Keratinocyte (primary cell): ENCODE measurements at regions not wholly inside any gene's neighbourhood (a gene's known extent, or its start where the extent isn't known, plus 50 kb on each side); places are given as distances from the start of the nearest gene placed in this dataset.

Experiments used
- CTCF ChIP-seq, 3 experiments: IDR thresholded peaks in 1 of 3; conservative IDR thresholded peaks in 1 of 3; optimal IDR thresholded peaks in 1 of 3; 2 replicates in 2 of 3; 3 replicates in 1 of 3; pipeline versions ENCODE3 to v1.5.1; 2011; ENCODE audit warnings: low read length in 3 of 3, mild to moderate bottlenecking in 3 of 3, moderate library complexity in 2 of 3, control low read depth in 1 of 3, inconsistent platforms in 1 of 3; ENCODE audit not compliant: insufficient read depth in 2 of 3; ENCODE audit errors: extremely low read depth in 1 of 3
- EZH2 ChIP-seq: IDR thresholded peaks from one replicate; pipeline ENCODE4 v1.6.1; 2012; ENCODE audit warnings: inconsistent platforms, mild to moderate bottlenecking, low read length, moderate library complexity

DNA sequence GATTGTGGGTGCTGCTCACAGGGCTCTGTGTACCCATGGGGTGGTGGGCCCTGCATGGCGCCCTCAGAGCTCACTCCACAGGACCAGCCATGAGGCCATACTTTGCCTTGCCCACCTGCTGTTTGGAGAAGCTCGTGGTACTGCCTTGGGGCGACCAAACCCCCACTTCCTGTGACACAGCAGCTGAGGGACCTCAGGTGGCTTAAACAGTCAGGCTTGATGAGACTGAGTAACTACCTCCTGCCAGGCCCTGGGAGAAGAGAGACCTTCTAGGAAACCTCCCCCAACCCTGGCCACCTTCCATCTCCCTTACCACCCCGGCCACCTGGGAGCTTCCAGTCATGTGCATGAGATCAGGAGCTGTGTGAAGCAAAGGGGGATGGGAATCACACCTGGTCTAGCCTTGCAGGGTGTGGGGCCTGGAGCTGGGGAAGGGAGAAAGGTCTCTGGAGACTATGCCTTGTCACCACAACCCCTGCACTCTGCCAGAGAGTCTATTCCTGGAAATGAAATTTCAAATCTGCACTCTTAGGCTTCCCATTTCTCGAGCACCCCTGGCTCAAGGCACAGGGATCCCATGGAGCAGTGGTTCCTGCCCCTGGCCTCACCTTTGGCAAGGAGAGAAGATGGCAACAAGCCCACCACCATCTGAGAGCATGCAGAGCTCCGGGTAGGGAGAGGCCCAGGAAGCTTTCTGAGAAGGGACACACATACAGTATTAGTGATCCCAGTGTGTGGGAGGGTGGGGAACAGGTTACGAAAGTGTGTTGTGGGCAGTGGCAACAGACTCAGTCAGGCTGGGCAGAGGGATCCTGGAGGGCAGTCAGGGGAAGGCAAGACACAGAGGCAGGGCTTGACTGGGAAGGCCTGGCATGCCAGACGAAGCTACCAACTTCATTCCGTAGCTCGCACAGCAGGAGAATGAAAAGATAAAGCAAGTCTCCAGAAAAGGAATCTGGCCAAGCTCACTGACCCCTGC lies 125.0 kb downstream of the URI1 start:
- TF ChIP-seq EZH2 (no peak), CTCF (optimal IDR thresholded peaks at IDR 0.05 in 1 of 3, IDR thresholded peaks at IDR 0.05 in 1 of 3, conservative IDR thresholded peaks at IDR 0.05 in 1 of 3; ENCODE audit: extremely low read depth in 1 of 3, insufficient read depth in 2 of 3, low read length in 3 of 3) (no peak)
